ENCODE measurements at regions not wholly inside any gene's neighbourhood (a gene's known extent, or its start where the extent isn't known, plus 50 kb on each side); places are given as distances from the start of the nearest gene placed in this dataset.
"Not testable (repeated sequence)": the region's sequence is repeated elsewhere in the genome, so short reads cannot be mapped to it uniquely, and the experiment has no call there.

GRCh38 chr6:81584156-81584555 is 168.3 kb downstream of the TENT5A start:
- TF ChIP-seq E2F1 (CRISPR knock-in tag; IDR thresholded peaks at IDR 0.05); NR2C2 (CRISPR knock-in tag; IDR thresholded peaks at IDR 0.05); RELA (CRISPR knock-in tag; IDR thresholded peaks at IDR 0.05; ENCODE audit: borderline replicate concordance); NFYB (CRISPR knock-in tag; conservative IDR thresholded peaks at IDR 0.05; ENCODE audit: low read depth); TCF7 (CRISPR knock-in tag; IDR thresholded peaks at IDR 0.05; ENCODE audit: low read depth); ZBTB21 (CRISPR knock-in tag; IDR thresholded peaks at IDR 0.05; ENCODE audit: borderline replicate concordance); ETV6 (CRISPR knock-in tag; IDR thresholded peaks at IDR 0.05); SMAD4 (CRISPR knock-in tag; IDR thresholded peaks at IDR 0.05); SMAD3 (CRISPR knock-in tag; IDR thresholded peaks at IDR 0.05; ENCODE audit: borderline replicate concordance); ESRRA (CRISPR knock-in tag; IDR thresholded peaks at IDR 0.05; ENCODE audit: borderline replicate concordance); NFE2L1 (CRISPR knock-in tag; IDR thresholded peaks at IDR 0.05): not testable (repeated sequence)
- TF ChIP-seq, protein P1, sequence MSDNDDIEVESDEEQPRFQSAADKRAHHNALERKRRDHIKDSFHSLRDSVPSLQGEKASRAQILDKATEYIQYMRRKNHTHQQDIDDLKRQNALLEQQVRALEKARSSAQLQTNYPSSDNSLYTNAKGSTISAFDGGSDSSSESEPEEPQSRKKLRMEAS (CRISPR knock-in tag; IDR thresholded peaks at IDR 0.05), result not testable (repeated sequence)
- TF ChIP-seq, protein P2, sequence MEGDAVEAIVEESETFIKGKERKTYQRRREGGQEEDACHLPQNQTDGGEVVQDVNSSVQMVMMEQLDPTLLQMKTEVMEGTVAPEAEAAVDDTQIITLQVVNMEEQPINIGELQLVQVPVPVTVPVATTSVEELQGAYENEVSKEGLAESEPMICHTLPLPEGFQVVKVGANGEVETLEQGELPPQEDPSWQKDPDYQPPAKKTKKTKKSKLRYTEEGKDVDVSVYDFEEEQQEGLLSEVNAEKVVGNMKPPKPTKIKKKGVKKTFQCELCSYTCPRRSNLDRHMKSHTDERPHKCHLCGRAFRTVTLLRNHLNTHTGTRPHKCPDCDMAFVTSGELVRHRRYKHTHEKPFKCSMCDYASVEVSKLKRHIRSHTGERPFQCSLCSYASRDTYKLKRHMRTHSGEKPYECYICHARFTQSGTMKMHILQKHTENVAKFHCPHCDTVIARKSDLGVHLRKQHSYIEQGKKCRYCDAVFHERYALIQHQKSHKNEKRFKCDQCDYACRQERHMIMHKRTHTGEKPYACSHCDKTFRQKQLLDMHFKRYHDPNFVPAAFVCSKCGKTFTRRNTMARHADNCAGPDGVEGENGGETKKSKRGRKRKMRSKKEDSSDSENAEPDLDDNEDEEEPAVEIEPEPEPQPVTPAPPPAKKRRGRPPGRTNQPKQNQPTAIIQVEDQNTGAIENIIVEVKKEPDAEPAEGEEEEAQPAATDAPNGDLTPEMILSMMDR (IDR thresholded peaks at IDR 0.05), result not testable (repeated sequence)
- TF ChIP-seq, protein P3, sequence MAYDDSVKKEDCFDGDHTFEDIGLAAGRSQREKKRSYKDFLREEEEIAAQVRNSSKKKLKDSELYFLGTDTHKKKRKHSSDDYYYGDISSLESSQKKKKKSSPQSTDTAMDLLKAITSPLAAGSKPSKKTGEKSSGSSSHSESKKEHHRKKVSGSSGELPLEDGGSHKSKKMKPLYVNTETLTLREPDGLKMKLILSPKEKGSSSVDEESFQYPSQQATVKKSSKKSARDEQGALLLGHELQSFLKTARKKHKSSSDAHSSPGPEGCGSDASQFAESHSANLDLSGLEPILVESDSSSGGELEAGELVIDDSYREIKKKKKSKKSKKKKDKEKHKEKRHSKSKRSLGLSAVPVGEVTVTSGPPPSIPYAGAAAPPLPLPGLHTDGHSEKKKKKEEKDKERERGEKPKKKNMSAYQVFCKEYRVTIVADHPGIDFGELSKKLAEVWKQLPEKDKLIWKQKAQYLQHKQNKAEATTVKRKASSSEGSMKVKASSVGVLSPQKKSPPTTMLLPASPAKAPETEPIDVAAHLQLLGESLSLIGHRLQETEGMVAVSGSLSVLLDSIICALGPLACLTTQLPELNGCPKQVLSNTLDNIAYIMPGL (CRISPR knock-in tag; IDR thresholded peaks at IDR 0.05), result not testable (repeated sequence)

Data from WTC11 (cell line).